WERI-Rb-1 (cell line): ENCODE measurements at regions not wholly inside any gene's neighbourhood (a gene's known extent, or its start where the extent isn't known, plus 50 kb on each side); places are given as distances from the start of the nearest gene placed in this dataset.

Experiments
- DNase-seq: peaks from one replicate; pipeline ENCODE4 v3.0.0-alpha.2; 2020
- H3K27ac ChIP-seq: fragments of 250-450 bp; sonication (Bioruptor Pico); 2 replicates; pipeline ENCODE4 v1.5.1; 2020; ENCODE audit warnings: mild to moderate bottlenecking, moderate library complexity
- H3K27me3 ChIP-seq: fragments of 250-450 bp; sonication (Bioruptor Pico); 2 replicates; pipeline ENCODE4 v1.5.1; 2021; ENCODE audit warnings: mild to moderate bottlenecking, low read depth, moderate library complexity; ENCODE audit not compliant: insufficient read depth, severe bottlenecking
- H3K36me3 ChIP-seq: fragments of 250-450 bp; sonication (Bioruptor Pico); 2 replicates; pipeline ENCODE4 v1.5.1; 2020; ENCODE audit warnings: mild to moderate bottlenecking, moderate library complexity
- H3K4me3 ChIP-seq: 2 replicates; pipeline ENCODE4 v1.5.1; 2011; ENCODE audit warnings: low read depth, mild to moderate bottlenecking, control low read depth, low read length
- H3K9me3 ChIP-seq: fragments of 250-450 bp; sonication (Bioruptor Pico); 2 replicates; pipeline ENCODE4 v1.5.1; 2021; ENCODE audit warnings: mild to moderate bottlenecking, moderate library complexity; ENCODE audit not compliant: severe bottlenecking
- TF ChIP-seq, protein P1 (sequence below): IDR thresholded peaks from 2 replicates; pipeline ENCODE4 v1.5.1; 2011; ENCODE audit warnings: low read depth, mild to moderate bottlenecking, control low read depth, inconsistent platforms, low read length

- Histone ChIP-seq H3K4me3 (no peak overlapping the region), H3K27ac (no peak overlapping the region), H3K27me3 (no peaks in the 10 kb centered on the region), H3K9me3 (no peaks in the 10 kb centered on the region), H3K36me3 (no peaks in the 10 kb centered on the region)
- TF ChIP-seq, protein P1, sequence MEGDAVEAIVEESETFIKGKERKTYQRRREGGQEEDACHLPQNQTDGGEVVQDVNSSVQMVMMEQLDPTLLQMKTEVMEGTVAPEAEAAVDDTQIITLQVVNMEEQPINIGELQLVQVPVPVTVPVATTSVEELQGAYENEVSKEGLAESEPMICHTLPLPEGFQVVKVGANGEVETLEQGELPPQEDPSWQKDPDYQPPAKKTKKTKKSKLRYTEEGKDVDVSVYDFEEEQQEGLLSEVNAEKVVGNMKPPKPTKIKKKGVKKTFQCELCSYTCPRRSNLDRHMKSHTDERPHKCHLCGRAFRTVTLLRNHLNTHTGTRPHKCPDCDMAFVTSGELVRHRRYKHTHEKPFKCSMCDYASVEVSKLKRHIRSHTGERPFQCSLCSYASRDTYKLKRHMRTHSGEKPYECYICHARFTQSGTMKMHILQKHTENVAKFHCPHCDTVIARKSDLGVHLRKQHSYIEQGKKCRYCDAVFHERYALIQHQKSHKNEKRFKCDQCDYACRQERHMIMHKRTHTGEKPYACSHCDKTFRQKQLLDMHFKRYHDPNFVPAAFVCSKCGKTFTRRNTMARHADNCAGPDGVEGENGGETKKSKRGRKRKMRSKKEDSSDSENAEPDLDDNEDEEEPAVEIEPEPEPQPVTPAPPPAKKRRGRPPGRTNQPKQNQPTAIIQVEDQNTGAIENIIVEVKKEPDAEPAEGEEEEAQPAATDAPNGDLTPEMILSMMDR = no peak
- DNase-seq = no peak
Observed at GRCh38 chr9:31445357-31445756, 939.1 kb upstream of the ACO1 start.

DNA sequence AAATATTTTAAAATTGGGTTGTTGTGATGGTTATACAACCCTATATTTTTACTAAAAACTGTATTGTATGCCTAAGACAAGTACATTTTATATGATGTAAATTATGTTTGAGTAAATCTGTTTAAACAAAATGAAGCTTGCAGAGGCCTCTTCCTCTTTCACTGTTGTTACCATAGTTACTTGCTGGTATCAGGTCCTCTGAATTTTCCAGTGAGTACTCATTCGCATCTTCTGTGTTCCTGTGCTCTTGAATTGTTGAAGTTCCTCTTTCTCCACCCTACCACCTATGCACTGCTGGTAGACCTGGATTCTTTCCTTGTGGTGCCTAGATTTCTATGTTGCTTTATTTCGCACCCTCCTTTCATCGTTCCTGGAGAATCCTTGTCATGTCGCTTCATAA is 938.5 kb upstream of the ACO1 start:
- Histone ChIP-seq H3K9me3 (no peaks in the 10 kb centered on the region), H3K4me3 (no peak overlapping the region), H3K27ac (no peak overlapping the region), H3K36me3 (no peaks in the 10 kb centered on the region), H3K27me3 (no peaks in the 10 kb centered on the region)
- TF ChIP-seq, protein P1 = no peak
- DNase-seq = no peak

DNA sequence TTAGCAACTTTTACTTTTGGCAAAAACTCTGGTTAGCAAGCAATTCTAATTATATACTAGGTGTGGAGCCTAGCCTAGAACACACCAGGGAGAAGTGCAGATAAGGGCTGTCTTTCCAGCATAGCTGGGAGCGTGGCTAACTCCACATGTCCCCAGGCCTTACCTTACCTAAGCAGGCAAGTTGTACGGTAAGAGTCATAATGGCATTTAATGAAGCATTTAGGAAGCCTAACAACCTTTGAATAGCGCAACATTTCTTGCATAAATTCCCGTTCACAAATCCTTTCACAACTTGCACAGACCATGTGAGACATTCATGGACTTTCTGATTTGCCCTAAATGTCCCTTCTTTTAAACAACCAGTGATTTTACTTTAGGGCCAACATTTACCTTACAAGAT is 917.4 kb upstream of the ACO1 start:
- Histone ChIP-seq H3K9me3 (no peaks in the 10 kb centered on the region), H3K4me3 (no peak overlapping the region), H3K36me3 (no peaks in the 10 kb centered on the region), H3K27ac (no peak overlapping the region), H3K27me3 (no peaks in the 10 kb centered on the region)
- DNase-seq = no peak
- TF ChIP-seq, protein P1 = no peak

DNA sequence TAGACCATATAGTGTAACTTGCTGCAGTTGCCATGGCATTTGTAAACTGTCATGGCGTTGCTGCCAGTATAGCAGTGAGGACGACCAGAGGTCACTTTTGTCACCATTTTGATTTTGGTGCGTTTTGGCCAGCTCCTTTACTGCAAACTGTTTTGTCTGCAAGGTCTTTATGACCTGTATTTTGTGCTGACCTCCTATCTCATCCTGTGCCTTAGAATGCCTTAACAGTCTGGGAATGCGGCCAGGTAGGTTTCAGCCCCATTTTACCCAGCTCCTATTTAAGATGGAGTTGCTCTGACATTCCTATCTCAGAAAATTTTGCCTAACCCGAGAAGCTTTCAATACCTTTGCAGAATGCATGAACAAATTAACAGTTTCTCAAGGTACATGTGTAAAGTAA is 914.4 kb upstream of the ACO1 start:
- Histone ChIP-seq H3K36me3 (no peaks in the 10 kb centered on the region), H3K9me3 (no peaks in the 10 kb centered on the region), H3K27me3 (no peaks in the 10 kb centered on the region), H3K4me3 (no peak overlapping the region), H3K27ac (no peak overlapping the region)
- no peak for DNase-seq
- TF ChIP-seq, protein P1 = no peak

DNA sequence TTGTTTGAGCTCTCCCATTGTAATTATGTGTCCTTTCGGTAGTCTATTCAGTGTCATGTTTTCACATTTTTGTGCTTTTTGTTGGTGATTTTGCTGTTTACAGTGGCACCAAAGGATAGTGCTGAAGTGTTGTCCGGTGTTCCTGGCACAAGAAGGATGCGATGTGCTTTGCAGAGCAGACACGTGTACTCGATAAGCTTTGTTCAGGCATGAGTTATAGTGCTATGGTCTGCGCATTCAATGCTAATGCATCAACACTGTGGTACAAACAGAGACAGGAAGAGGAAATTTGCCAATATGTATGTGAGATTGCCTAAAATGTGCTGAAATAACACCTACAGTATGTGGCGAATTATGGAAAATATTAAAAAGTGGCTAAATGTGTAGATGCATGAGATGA is 913.4 kb upstream of the ACO1 start:
- no peaks in the 10 kb centered on the region for H3K36me3 ChIP-seq
- TF ChIP-seq, protein P1 = no peak
- no peak for DNase-seq
- no peak overlapping the region for H3K27ac ChIP-seq
- H3K27me3 ChIP-seq = no peaks in the 10 kb centered on the region
- no peaks in the 10 kb centered on the region for H3K9me3 ChIP-seq
- H3K4me3 ChIP-seq = no peak overlapping the region

DNA sequence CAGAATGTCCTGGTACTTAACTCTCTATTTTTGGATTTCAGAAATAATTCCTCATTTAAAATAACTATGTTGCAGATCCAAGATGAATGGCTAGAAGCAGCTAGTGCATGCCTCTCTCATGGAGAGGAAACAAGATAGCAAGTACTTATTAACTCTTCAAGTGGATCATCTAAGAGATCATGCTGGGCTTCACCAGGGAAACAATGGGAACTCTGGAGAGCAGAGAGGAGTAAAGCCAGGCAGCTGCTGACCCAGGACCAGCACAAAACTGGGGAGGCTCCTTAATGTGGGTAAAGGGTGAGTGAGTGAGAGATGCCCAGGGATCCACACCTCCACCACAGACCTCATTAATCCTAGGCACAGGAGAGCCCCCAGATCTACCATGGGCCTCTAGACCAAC is 897.8 kb upstream of the ACO1 start:
- no peaks in the 10 kb centered on the region for H3K9me3 ChIP-seq
- H3K27ac ChIP-seq = no peak overlapping the region
- H3K27me3 ChIP-seq = no peaks in the 10 kb centered on the region
- TF ChIP-seq, protein P1 = no peak
- H3K36me3 ChIP-seq = no peaks in the 10 kb centered on the region
- H3K4me3 ChIP-seq = no peak overlapping the region
- DNase-seq = no peak
